ENCODE measurements at regions not wholly inside any gene's neighbourhood (a gene's known extent, or its start where the extent isn't known, plus 50 kb on each side); places are given as distances from the start of the nearest gene placed in this dataset.

- intact Hi-C loops (cut with DNase I) = no loop called here
- Histone ChIP-seq H3K9ac (ENCODE audit: low read depth in 2 of 2, low read length in 2 of 2) (no peak overlapping the region), H3K27ac (no peak overlapping the region), H3K9me3 (no peaks in the 10 kb centered on the region), H3K4me1 (no peaks in the 10 kb centered on the region), H3K27me3 (no peaks in the 10 kb centered on the region), H3K4me3 (no peak overlapping the region), H3K36me3 (no peaks in the 10 kb centered on the region)
- no peak for DNase-seq
- TF ChIP-seq, protein P1, sequence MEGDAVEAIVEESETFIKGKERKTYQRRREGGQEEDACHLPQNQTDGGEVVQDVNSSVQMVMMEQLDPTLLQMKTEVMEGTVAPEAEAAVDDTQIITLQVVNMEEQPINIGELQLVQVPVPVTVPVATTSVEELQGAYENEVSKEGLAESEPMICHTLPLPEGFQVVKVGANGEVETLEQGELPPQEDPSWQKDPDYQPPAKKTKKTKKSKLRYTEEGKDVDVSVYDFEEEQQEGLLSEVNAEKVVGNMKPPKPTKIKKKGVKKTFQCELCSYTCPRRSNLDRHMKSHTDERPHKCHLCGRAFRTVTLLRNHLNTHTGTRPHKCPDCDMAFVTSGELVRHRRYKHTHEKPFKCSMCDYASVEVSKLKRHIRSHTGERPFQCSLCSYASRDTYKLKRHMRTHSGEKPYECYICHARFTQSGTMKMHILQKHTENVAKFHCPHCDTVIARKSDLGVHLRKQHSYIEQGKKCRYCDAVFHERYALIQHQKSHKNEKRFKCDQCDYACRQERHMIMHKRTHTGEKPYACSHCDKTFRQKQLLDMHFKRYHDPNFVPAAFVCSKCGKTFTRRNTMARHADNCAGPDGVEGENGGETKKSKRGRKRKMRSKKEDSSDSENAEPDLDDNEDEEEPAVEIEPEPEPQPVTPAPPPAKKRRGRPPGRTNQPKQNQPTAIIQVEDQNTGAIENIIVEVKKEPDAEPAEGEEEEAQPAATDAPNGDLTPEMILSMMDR (IDR thresholded peaks at IDR 0.05) = no peak
Measured at GRCh38 chrX:68920561-68920960, 91.7 kb downstream of the EFNB1 start.

DNA sequence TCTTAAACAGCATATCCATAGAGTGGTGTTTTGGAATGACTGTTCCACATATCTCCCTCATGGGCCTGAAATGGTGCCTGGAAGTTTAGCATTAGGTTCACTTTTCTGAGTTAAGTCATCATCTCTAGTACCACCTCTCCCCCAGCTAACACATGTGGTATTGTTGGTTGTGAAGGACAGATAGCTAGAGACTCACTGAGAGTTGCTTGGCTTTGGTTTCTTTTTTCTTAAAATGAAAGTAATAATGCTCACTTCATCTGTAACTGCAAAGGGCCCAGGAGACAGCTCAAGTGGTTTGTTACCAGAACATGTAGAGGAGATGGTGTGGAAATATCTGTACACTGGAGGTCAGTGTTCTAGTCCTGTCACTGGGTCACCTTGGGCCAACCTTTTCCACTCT, 90.9 kb downstream of the EFNB1 start:
- Histone ChIP-seq H3K36me3 (no peaks in the 10 kb centered on the region), H3K9me3 (no peaks in the 10 kb centered on the region), H3K27ac (no peak overlapping the region), H3K27me3 (no peaks in the 10 kb centered on the region), H3K4me1 (no peaks in the 10 kb centered on the region), H3K4me3 (no peak overlapping the region), H3K9ac (ENCODE audit: low read depth in 2 of 2, low read length in 2 of 2) (no peak overlapping the region)
- DNase-seq = no peak
- TF ChIP-seq, protein P1 (IDR thresholded peaks at IDR 0.05) = no peak
- intact Hi-C loops (cut with DNase I) = no loop called here

DNA sequence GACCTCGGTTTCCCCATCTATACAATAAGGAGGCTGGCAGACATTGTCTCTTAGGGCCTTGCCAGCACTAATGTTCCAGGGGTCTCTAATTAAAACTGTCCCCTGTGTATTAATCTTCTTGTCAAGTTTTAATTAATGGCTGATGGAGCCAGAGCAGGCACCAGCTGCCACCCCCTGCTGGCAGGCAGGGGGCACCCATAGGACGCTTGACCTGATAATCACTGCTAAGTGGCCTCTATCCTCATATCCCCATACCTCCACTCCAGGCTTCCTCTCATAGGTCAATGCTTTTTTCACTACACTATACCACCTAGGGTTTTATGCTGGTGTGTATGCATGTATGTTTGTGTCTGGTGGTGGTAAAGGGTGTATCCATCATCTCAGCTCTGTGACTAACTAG, 89.4 kb downstream of the EFNB1 start:
- Histone ChIP-seq H3K36me3 (no peaks in the 10 kb centered on the region), H3K4me3 (no peak overlapping the region), H3K4me1 (no peaks in the 10 kb centered on the region), H3K9ac (ENCODE audit: low read depth in 2 of 2, low read length in 2 of 2) (no peak overlapping the region), H3K27ac (no peak overlapping the region), H3K27me3 (no peaks in the 10 kb centered on the region), H3K9me3 (no peaks in the 10 kb centered on the region)
- no peak for DNase-seq
- TF ChIP-seq, protein P1 (IDR thresholded peaks at IDR 0.05) = no peak
- intact Hi-C loops (cut with DNase I) = no loop called here

DNA sequence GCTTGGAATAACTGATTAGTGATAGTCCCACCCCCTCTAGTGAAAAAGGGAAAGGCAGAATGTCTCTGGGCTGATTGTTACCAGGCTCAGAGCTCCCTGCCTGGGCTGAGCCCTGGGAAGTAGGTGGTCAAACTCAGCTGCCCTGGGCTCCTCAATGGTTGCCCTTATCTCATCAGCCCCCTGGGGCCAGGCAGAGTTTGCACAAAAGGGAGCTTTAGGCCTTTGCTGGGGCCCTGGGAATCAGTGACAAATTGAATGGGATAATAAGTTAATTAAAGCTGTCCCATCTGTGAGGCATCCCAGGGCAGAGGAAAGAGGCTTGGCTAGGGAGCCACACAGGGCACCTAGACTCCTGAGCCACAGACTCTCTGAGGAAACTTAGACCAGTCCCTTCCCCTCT, 89.0 kb downstream of the EFNB1 start:
- no peaks in the 10 kb centered on the region for H3K4me1 ChIP-seq
- H3K4me3 ChIP-seq = no peak overlapping the region
- no peaks in the 10 kb centered on the region for H3K9me3 ChIP-seq
- no peak overlapping the region for H3K9ac ChIP-seq (ENCODE audit: low read depth in 2 of 2, low read length in 2 of 2)
- TF ChIP-seq, protein P1 (IDR thresholded peaks at IDR 0.05) = no peak
- no peak overlapping the region for H3K27ac ChIP-seq
- no peaks in the 10 kb centered on the region for H3K27me3 ChIP-seq
- intact Hi-C loops (cut with DNase I) = no loop called here
- no peaks in the 10 kb centered on the region for H3K36me3 ChIP-seq
- no peak for DNase-seq

DNA sequence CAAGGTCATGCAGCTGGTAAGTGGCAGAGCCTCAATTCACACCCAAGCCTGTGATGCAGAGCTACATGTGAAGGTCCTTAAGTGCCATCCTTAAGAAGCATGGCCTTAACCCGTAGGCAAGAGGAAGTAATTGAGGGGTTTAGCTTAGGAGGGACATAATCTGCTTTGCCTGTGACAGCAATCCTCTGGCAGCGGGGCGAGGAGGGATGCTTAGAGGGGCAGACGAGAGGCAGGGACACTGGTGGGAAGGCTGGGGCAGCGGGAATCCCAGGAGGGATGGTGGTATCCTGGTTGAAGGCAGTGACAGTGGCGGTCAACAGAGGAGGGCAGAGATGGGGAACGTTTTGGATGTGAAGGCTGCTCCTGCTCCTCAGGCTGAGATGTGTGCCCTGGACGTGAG, 88.1 kb downstream of the EFNB1 start:
- no peaks in the 10 kb centered on the region for H3K27me3 ChIP-seq
- H3K27ac ChIP-seq = no peak overlapping the region
- no peaks in the 10 kb centered on the region for H3K4me1 ChIP-seq
- TF ChIP-seq, protein P1 (IDR thresholded peaks at IDR 0.05) = no peak
- H3K9me3 ChIP-seq = no peaks in the 10 kb centered on the region
- no peak for DNase-seq
- no peaks in the 10 kb centered on the region for H3K36me3 ChIP-seq
- no peak overlapping the region for H3K4me3 ChIP-seq
- no peak overlapping the region for H3K9ac ChIP-seq (ENCODE audit: low read depth in 2 of 2, low read length in 2 of 2)
- intact Hi-C loops (cut with DNase I) = no loop called here

DNA sequence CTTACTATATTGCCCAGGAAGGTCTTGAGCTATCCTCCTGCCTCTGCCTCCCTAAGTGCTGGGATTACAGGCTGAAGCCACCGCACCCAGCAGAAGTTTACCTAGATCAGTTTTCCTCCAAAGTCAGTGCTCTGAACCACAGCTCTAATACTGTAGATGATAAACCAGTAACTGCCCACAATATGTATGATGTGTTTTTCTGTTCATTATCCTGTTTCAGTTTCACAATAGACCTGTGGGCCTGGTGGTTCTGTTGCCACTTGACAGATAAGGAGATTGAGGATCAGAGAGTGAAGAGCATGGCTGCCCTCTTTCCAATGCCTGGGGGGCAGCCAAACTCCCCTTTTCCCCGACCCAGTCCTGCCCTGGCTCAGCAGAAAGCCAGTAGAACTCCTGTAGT, 87.0 kb downstream of the EFNB1 start:
- Histone ChIP-seq H3K4me3 (no peak overlapping the region), H3K9me3 (no peaks in the 10 kb centered on the region), H3K36me3 (no peaks in the 10 kb centered on the region), H3K27me3 (no peaks in the 10 kb centered on the region), H3K27ac (no peak overlapping the region), H3K9ac (ENCODE audit: low read depth in 2 of 2, low read length in 2 of 2) (no peak overlapping the region), H3K4me1 (no peaks in the 10 kb centered on the region)
- TF ChIP-seq, protein P1 (IDR thresholded peaks at IDR 0.05) = no peak
- intact Hi-C loops (cut with DNase I) = no loop called here
- no peak for DNase-seq

Measured in colonic mucosa (tissue), 4 donors.